BJ (cell line): ENCODE measurements at regions not wholly inside any gene's neighbourhood (a gene's known extent, or its start where the extent isn't known, plus 50 kb on each side); places are given as distances from the start of the nearest gene placed in this dataset.

Experiments
- CTCF ChIA-PET: fragments of 350-600 bp; formaldehyde crosslinking; extraction: SDS; loops from one replicate; lab custom pipeline; 2021; ENCODE audit warnings: antibody characterized with exemption, inconsistent platforms; lab: Yijun Ruan, JAX
- POLR2A ChIA-PET: fragments of 300-600 bp; sonication (Branson Sonifier 250); formaldehyde crosslinking; extraction: SDS; loops from one replicate; lab custom pipeline; 2021; ENCODE audit warnings: antibody characterized with exemption; lab: Charles Lee
- DNase-seq: peaks from one replicate; pipeline ENCODE4 v3.0.0-alpha.2; 2011; ENCODE audit warnings: low read depth
- H3K27me3 ChIP-seq: 2 replicates; pipeline ENCODE4 v1.6.0; 2011; ENCODE audit warnings: low read length; ENCODE audit not compliant: control insufficient read depth, insufficient read depth
- H3K36me3 ChIP-seq: 2 replicates; pipeline ENCODE4 v1.5.1; 2011; ENCODE audit warnings: low read length; ENCODE audit not compliant: control insufficient read depth, insufficient read depth
- H3K4me3 ChIP-seq: 2 replicates; pipeline ENCODE4 v1.5.1; 2011; ENCODE audit warnings: low read depth, mild to moderate bottlenecking, control low read depth, low read length
- TF ChIP-seq, protein P1 (sequence below): IDR thresholded peaks from 2 replicates; pipeline ENCODE4 v1.5.1; 2011; ENCODE audit warnings: low read depth, mild to moderate bottlenecking, control low read depth, inconsistent platforms, low read length, moderate library complexity; ENCODE audit not compliant: insufficient read depth

DNA sequence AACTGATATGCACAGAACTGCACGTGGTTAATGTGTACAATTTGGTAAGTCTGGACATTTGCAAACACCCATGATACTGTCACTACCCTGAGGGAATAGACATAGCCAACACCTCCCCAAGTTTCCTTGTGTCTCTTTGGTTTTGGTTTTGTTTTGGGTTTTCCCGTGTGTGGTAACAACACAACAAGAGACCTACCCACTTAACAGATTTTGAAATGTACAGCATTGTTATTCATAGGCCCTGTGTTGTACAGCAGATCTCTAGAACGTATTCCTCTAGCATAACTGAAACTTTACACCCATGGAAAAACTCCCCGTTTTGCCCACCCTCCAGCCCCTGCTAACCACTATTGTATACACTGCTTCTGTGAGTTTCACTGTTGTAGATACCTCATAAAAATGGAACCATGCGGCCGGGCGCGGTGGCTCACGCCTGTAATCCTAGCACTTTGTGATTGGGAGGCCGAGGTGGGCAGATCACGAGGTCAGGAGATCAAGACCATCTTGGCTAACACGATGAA is 76.3 kb upstream of the TBC1D3K start:
- CTCF ChIA-PET: no interaction called here
- POLR2A ChIA-PET: no interaction called here

DNA sequence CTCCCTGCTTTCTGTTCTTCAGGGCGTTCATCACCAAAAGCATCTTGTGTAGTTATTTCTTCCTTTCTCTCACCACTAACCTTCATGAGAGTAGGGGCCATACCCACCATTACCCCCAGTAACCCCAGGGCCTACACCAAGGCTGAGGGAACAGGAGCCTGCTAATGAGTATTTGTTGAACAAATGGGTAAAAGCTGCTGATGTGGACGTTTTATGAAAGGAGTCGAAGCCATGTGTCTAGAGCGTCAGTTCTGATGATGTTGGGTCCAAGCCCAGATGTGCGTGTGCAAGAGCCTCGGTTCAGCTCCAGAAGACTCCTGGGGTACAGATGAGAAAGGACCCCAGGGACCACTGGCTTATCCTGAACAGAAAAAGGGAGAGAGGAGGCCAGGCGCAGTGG is 77.1 kb upstream of the TBC1D3K start:
- Histone ChIP-seq H3K36me3 (no peaks in the 10 kb centered on the region), H3K4me3 (no peak overlapping the region), H3K27me3 (peaks cover 1% of the 10 kb centered on the region; the same call in 1 of the 2 replicates)
- CTCF ChIA-PET: no interaction called here
- TF ChIP-seq, protein P1, sequence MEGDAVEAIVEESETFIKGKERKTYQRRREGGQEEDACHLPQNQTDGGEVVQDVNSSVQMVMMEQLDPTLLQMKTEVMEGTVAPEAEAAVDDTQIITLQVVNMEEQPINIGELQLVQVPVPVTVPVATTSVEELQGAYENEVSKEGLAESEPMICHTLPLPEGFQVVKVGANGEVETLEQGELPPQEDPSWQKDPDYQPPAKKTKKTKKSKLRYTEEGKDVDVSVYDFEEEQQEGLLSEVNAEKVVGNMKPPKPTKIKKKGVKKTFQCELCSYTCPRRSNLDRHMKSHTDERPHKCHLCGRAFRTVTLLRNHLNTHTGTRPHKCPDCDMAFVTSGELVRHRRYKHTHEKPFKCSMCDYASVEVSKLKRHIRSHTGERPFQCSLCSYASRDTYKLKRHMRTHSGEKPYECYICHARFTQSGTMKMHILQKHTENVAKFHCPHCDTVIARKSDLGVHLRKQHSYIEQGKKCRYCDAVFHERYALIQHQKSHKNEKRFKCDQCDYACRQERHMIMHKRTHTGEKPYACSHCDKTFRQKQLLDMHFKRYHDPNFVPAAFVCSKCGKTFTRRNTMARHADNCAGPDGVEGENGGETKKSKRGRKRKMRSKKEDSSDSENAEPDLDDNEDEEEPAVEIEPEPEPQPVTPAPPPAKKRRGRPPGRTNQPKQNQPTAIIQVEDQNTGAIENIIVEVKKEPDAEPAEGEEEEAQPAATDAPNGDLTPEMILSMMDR: no peak
- DNase-seq: no peak
- POLR2A ChIA-PET: no interaction called here

More for the DNA sequence above, 76.3 kb upstream of the TBC1D3K start:
- Histone ChIP-seq H3K36me3 (no peaks in the 10 kb centered on the region), H3K4me3 (no peak overlapping the region), H3K27me3 (no peaks in the 10 kb centered on the region)
- no peak for DNase-seq
- TF ChIP-seq, protein P1: no peak

DNA sequence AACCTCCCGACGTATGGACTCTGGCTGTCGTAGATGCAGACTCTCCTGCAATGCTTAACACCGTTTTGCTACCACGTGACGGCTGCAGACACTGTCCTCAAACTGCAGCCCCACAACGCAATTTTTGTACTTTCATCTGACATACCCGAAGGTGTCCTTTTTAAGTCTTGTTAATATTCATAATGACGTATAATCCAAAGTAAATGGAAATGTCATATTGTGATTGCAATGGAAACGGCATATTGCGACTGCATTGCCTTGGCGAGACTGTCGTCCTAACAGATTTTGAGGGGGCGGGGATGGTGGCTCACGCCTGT is 79.3 kb upstream of the TBC1D3K start:
- ChIA-PET POLR2A (no interaction called here), CTCF (interaction anchor here (0.9 to 1.7 kb wide), 3 partner anchors 9 to 196 kb away, joined by 3 to 9 read pairs (median 5); no protein-coding TSS in a partner anchor)
- no peaks in the 10 kb centered on the region for H3K36me3 ChIP-seq
- TF ChIP-seq, protein P1: no peak
- no peak for DNase-seq
- H3K4me3 ChIP-seq: no peak overlapping the region
- H3K27me3 ChIP-seq: peaks cover 1% of the 10 kb centered on the region; the same call in 1 of the 2 replicates

DNA sequence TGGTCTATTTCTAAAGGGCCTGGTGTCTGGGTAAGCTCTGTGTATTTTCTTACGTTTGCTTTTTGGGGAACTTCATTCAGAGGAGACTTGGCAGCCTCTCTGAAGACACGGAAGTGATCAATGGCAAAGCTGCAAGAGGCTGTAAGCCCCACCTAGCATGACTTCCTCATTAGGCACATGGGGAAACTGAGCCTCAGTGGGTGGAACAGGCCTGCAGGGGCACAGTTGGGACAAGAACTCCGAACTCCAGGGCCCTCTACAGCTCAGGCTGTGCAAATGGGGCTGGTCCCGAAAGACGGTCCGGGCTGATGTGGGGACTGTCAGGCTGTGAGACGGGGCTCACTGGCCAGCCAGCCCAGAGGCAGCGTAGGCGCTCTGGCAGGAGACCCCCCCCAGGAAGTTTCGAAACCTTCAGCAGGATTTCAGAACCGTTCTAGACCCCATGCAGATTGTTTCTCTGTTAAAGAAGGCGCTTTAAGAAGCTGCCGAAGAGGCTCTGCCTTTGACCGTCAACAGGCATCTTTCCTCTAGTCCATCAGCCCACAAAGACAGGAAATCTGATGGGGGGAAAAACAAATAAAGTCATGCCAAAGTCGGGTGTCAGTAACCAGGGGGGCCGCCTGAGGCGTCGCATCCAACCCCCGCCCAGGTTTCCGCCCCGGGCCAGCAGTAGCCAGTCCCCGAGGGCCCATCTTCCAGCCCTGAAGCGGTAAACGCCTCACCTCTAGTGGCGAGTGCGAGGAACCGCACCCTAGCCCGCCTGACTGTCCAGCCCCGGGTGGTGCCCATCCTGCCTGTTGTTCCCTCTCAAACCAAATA is 79.8 kb upstream of the TBC1D3K start:
- DNase-seq: no peak
- Histone ChIP-seq H3K4me3 (no peak overlapping the region), H3K27me3 (peaks cover 5% of the 10 kb centered on the region), H3K36me3 (no peaks in the 10 kb centered on the region)
- POLR2A ChIA-PET: no interaction called here
- TF ChIP-seq, protein P1: peak; percentile 94
- CTCF ChIA-PET: interaction anchor here (0.8 to 1.7 kb wide), 6 partner anchors 9 to 195 kb away, joined by 3 to 9 read pairs (median 6); no protein-coding TSS in a partner anchor

DNA sequence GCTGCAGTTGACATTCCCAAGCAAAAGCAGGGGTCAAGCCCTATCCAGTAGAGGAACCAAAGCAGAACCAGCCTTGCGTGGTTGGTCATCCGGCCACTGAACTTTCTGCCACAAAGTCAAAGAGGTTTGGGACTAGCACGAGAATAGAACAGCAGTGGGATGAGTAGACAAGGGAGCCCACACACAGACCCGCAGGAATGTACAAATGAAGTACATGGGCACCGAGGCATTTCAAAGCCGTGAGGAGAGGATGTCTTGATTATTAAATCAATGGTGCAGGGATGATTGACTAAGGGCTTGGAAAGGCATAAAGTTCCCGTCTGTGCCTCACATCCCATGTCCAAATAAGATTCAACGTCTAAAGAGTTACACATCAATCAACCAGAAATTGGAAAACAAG is 81.8 kb upstream of the TBC1D3K start:
- TF ChIP-seq, protein P1: no peak
- no peak overlapping the region for H3K4me3 ChIP-seq
- ChIA-PET CTCF (interaction anchor here (1.0 to 1.7 kb wide), 3 partner anchors 14 to 192 kb away, joined by 3 to 8 read pairs (median 5); no protein-coding TSS in a partner anchor), POLR2A (no interaction called here)
- peaks cover 11% of the 10 kb centered on the region for H3K27me3 ChIP-seq
- DNase-seq: no peak
- no peaks in the 10 kb centered on the region for H3K36me3 ChIP-seq
